ENCODE measurements at regions not wholly inside any gene's neighbourhood (a gene's known extent, or its start where the extent isn't known, plus 50 kb on each side); places are given as distances from the start of the nearest gene placed in this dataset.

DNA sequence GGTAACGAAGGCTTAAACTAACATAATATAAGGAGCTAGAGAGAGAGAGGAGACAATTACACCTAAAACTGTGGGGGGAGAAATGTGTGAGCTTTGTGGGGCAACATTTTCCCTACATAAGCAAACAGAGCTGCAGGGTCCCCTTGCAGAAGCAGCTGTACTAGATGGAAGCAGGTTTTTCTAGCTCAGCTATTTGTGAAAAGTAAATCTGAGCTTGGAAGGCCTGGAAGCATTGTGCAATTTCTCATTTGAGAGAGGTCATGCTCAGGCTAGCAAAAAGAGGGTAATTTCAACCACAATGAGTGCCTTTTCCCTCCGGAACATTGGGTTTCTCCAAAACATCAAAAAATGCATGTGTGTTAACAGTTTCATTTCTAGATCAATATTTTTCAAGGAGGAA is 130.0 kb downstream of the ARL4C start:
- TF ChIP-seq, protein P1, sequence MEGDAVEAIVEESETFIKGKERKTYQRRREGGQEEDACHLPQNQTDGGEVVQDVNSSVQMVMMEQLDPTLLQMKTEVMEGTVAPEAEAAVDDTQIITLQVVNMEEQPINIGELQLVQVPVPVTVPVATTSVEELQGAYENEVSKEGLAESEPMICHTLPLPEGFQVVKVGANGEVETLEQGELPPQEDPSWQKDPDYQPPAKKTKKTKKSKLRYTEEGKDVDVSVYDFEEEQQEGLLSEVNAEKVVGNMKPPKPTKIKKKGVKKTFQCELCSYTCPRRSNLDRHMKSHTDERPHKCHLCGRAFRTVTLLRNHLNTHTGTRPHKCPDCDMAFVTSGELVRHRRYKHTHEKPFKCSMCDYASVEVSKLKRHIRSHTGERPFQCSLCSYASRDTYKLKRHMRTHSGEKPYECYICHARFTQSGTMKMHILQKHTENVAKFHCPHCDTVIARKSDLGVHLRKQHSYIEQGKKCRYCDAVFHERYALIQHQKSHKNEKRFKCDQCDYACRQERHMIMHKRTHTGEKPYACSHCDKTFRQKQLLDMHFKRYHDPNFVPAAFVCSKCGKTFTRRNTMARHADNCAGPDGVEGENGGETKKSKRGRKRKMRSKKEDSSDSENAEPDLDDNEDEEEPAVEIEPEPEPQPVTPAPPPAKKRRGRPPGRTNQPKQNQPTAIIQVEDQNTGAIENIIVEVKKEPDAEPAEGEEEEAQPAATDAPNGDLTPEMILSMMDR (conservative IDR thresholded peaks at IDR 0.05; ENCODE audit: low read depth, low read length) = no peak
- no peak for TF ChIP-seq EZH2 (IDR thresholded peaks at IDR 0.05; ENCODE audit: borderline replicate concordance, low read depth, low read length, poor library complexity, severe bottlenecking)
